ENCODE measurements at regions not wholly inside any gene's neighbourhood (a gene's known extent, or its start where the extent isn't known, plus 50 kb on each side); places are given as distances from the start of the nearest gene placed in this dataset.

- TF ChIP-seq ZBTB43 (CRISPR knock-in tag; IDR thresholded peaks at IDR 0.05) (no peak), ZMAT4 (CRISPR knock-in tag; IDR thresholded peaks at IDR 0.05) (no peak), ZNF416 (CRISPR knock-in tag; IDR thresholded peaks at IDR 0.05) (no peak), HMGA2 (CRISPR knock-in tag; IDR thresholded peaks at IDR 0.05) (no peak)
These were observed 221.0 kb upstream of the HS3ST3A1 start (continued) for GRCh38 chr17:13822700-13823099.

GRCh38 chr17:13825526-13826040 is 223.9 kb upstream of the HS3ST3A1 start:
- Mint-ChIP-seq H3K27ac (no peak overlapping the region), H3K4me1 (no peaks in the 10 kb centered on the region), H3K9me3 (0 out of 2 replicates have a peak, but pooled peaks cover 5% of the 10 kb centered on the region), H3K36me3 (no peaks in the 10 kb centered on the region), H3K4me3 (no peak overlapping the region), H3K27me3 (ENCODE audit: low read depth) (no peaks in the 10 kb centered on the region)
- ChIA-PET CTCF (no interaction called here), POLR2A (no interaction called here)
- ATAC-seq (no peak), DNase-seq (ENCODE audit: low spot score) (no peak)
- TF ChIP-seq RELA (CRISPR knock-in tag; IDR thresholded peaks at IDR 0.05; ENCODE audit: borderline replicate concordance), result no peak
- no peak for TF ChIP-seq ZNF532 (CRISPR knock-in tag; IDR thresholded peaks at IDR 0.05; ENCODE audit: borderline replicate concordance)
- no peak for TF ChIP-seq ZNF317 (CRISPR knock-in tag; IDR thresholded peaks at IDR 0.05; ENCODE audit: borderline replicate concordance, low read depth)
- no peak for TF ChIP-seq FOXK1 (CRISPR knock-in tag; IDR thresholded peaks at IDR 0.05)
- no peak for TF ChIP-seq STAT6 (CRISPR knock-in tag; conservative IDR thresholded peaks at IDR 0.05; ENCODE audit: low read depth)
- no peak for TF ChIP-seq E2F5 (CRISPR knock-in tag; IDR thresholded peaks at IDR 0.05)
- no peak for TF ChIP-seq CTCF (IDR thresholded peaks at IDR 0.05)
- no peak for TF ChIP-seq GRHL2 (CRISPR knock-in tag; IDR thresholded peaks at IDR 0.05; ENCODE audit: insufficient replicate concordance, severe bottlenecking)
- no peak for TF ChIP-seq E2F1 (CRISPR knock-in tag; IDR thresholded peaks at IDR 0.05)
- TF ChIP-seq MLX (CRISPR knock-in tag; IDR thresholded peaks at IDR 0.05), result no peak

All from WTC11 (cell line).